ENCODE measurements at regions not wholly inside any gene's neighbourhood (a gene's known extent, or its start where the extent isn't known, plus 50 kb on each side); places are given as distances from the start of the nearest gene placed in this dataset.

- TF ChIP-seq CTCF (IDR thresholded peaks at IDR 0.05) (no peak), POLR2A (IDR thresholded peaks at IDR 0.05) (no peak), POLR2AphosphoS5 (IDR thresholded peaks at IDR 0.05) (no peak)
Measured at GRCh38 chr3:193992425-193993037, 143.4 kb upstream of the HES1 start.

Data from prostate gland (tissue), 2 donors.